ENCODE measurements at regions not wholly inside any gene's neighbourhood (a gene's known extent, or its start where the extent isn't known, plus 50 kb on each side); places are given as distances from the start of the nearest gene placed in this dataset.

DNA sequence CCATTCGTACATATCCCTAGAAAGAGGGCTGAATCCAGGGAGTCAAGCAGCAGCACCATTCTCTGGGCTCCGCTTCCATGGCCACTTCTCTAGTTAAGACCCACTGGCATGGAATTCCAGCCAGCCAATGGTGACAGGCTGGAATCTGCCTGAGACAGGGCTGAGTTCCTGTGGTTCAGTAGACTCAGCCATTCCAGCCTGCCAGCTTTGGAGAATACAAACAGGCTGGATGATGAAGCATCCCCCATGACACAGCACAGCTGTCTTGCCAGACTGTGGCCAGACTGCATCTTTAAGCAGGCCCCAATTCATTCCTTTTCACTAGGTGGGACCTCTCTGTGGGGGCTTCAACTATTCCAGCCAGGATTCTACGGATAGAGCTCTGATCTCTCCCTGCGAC, 329.6 kb downstream of the XPNPEP1 start:
- Histone ChIP-seq H3K4me3 (ENCODE audit: low read depth in 1 of 3, low read length in 3 of 3) (no peak overlapping the region), H3K27ac (ENCODE audit: low read depth in 1 of 2, low read length in 2 of 2) (no peak overlapping the region), H3K4me1 (ENCODE audit: control insufficient read depth in 4 of 4, insufficient read depth in 4 of 4, low read length in 3 of 4) (no peaks in the 10 kb centered on the region), H3K36me3 (ENCODE audit: control insufficient read depth in 4 of 4, insufficient read depth in 3 of 4, low read depth in 1 of 4, low read length in 3 of 4) (no peaks in the 10 kb centered on the region), H3K9me3 (ENCODE audit: control insufficient read depth in 4 of 4, low read length in 3 of 4) (no peaks in the 10 kb centered on the region), H3K9ac (ENCODE audit: low read depth in 1 of 2, low read length in 2 of 2) (no peak overlapping the region), H3K27me3 (ENCODE audit: control insufficient read depth in 4 of 4, insufficient read depth in 4 of 4, low read length in 3 of 4) (no peaks in the 10 kb centered on the region)
- no peak for DNase-seq (ENCODE audit: low spot score)
- WGBS = 64% methylated on average over 4 of the region's 4 CpGs
- TF ChIP-seq GABPA (IDR thresholded peaks at IDR 0.05 in 1 of 2, conservative IDR thresholded peaks at IDR 0.05 in 1 of 2) = no peak
- no peak for TF ChIP-seq JUND (IDR thresholded peaks at IDR 0.05)

DNA sequence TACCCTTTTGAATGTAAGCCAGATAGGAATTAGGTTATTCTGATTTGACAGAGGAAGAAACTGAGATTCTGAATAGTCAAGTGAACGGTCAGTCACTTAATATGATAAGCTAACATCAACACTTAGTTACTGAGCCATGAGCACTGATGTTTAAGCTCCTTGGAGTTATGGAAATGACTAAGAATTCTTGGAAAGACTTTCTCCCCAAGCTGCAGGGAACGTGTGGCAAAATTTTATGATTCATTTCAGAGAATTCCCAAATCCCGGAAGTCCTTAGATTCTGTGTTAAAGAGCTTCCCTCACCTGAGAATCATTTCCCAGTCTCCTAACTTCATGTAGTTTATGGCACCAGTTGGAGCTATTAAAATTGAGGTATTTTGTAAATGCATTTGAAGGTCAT, 330.9 kb downstream of the XPNPEP1 start:
- no peak for TF ChIP-seq RXRA (IDR thresholded peaks at IDR 0.05)
- TF ChIP-seq RAD21 (IDR thresholded peaks at IDR 0.05) = no peak
- TF ChIP-seq, protein P1, sequence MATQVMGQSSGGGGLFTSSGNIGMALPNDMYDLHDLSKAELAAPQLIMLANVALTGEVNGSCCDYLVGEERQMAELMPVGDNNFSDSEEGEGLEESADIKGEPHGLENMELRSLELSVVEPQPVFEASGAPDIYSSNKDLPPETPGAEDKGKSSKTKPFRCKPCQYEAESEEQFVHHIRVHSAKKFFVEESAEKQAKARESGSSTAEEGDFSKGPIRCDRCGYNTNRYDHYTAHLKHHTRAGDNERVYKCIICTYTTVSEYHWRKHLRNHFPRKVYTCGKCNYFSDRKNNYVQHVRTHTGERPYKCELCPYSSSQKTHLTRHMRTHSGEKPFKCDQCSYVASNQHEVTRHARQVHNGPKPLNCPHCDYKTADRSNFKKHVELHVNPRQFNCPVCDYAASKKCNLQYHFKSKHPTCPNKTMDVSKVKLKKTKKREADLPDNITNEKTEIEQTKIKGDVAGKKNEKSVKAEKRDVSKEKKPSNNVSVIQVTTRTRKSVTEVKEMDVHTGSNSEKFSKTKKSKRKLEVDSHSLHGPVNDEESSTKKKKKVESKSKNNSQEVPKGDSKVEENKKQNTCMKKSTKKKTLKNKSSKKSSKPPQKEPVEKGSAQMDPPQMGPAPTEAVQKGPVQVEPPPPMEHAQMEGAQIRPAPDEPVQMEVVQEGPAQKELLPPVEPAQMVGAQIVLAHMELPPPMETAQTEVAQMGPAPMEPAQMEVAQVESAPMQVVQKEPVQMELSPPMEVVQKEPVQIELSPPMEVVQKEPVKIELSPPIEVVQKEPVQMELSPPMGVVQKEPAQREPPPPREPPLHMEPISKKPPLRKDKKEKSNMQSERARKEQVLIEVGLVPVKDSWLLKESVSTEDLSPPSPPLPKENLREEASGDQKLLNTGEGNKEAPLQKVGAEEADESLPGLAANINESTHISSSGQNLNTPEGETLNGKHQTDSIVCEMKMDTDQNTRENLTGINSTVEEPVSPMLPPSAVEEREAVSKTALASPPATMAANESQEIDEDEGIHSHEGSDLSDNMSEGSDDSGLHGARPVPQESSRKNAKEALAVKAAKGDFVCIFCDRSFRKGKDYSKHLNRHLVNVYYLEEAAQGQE (IDR thresholded peaks at IDR 0.05) = no peak
- TF ChIP-seq SP1 (IDR thresholded peaks at IDR 0.05) = no peak
- TF ChIP-seq JUND (IDR thresholded peaks at IDR 0.05) = no peak
- TF ChIP-seq HNF4G (IDR thresholded peaks at IDR 0.05) = no peak
- TF ChIP-seq, protein P2, sequence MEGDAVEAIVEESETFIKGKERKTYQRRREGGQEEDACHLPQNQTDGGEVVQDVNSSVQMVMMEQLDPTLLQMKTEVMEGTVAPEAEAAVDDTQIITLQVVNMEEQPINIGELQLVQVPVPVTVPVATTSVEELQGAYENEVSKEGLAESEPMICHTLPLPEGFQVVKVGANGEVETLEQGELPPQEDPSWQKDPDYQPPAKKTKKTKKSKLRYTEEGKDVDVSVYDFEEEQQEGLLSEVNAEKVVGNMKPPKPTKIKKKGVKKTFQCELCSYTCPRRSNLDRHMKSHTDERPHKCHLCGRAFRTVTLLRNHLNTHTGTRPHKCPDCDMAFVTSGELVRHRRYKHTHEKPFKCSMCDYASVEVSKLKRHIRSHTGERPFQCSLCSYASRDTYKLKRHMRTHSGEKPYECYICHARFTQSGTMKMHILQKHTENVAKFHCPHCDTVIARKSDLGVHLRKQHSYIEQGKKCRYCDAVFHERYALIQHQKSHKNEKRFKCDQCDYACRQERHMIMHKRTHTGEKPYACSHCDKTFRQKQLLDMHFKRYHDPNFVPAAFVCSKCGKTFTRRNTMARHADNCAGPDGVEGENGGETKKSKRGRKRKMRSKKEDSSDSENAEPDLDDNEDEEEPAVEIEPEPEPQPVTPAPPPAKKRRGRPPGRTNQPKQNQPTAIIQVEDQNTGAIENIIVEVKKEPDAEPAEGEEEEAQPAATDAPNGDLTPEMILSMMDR (IDR thresholded peaks at IDR 0.05; ENCODE audit: low read depth, low read length, missing input control) = no peak
- no peak for TF ChIP-seq GABPA (IDR thresholded peaks at IDR 0.05 in 1 of 2, conservative IDR thresholded peaks at IDR 0.05 in 1 of 2)
- Histone ChIP-seq H3K9me3 (ENCODE audit: control insufficient read depth in 4 of 4, low read length in 3 of 4) (no peaks in the 10 kb centered on the region), H3K27ac (ENCODE audit: low read depth in 1 of 2, low read length in 2 of 2) (no peak overlapping the region), H3K4me3 (ENCODE audit: low read depth in 1 of 3, low read length in 3 of 3) (no peak overlapping the region), H3K36me3 (ENCODE audit: control insufficient read depth in 4 of 4, insufficient read depth in 3 of 4, low read depth in 1 of 4, low read length in 3 of 4) (no peaks in the 10 kb centered on the region), H3K4me1 (ENCODE audit: control insufficient read depth in 4 of 4, insufficient read depth in 4 of 4, low read length in 3 of 4) (no peaks in the 10 kb centered on the region), H3K27me3 (ENCODE audit: control insufficient read depth in 4 of 4, insufficient read depth in 4 of 4, low read length in 3 of 4) (no peaks in the 10 kb centered on the region), H3K9ac (ENCODE audit: low read depth in 1 of 2, low read length in 2 of 2) (no peak overlapping the region)
- DNase-seq (ENCODE audit: low spot score) = no peak
- 79% methylated on average over 3 of the region's 3 CpGs for WGBS

DNA sequence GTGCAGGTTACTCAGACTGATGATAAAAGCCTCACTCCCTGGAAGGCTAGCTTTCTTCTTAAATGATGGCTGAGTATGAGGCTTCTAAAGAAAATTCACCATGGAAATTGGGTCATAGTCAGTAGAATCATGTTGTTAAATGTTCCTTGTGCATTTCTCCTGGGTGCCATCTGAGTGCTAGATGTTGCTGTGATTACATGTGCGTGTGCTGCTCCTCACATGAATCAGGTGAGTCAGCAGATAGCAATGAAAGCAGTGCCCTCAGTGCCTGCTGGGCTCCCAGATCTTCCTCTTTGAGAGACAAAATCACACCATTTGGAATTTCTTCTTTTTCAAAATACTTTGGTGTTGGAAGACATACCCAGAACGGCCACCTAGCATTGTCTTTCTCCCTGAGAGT, 331.7 kb downstream of the XPNPEP1 start:
- Histone ChIP-seq H3K27ac (ENCODE audit: low read depth in 1 of 2, low read length in 2 of 2) (no peak overlapping the region), H3K4me3 (ENCODE audit: low read depth in 1 of 3, low read length in 3 of 3) (no peak overlapping the region), H3K4me1 (ENCODE audit: control insufficient read depth in 4 of 4, insufficient read depth in 4 of 4, low read length in 3 of 4) (no peaks in the 10 kb centered on the region), H3K9me3 (ENCODE audit: control insufficient read depth in 4 of 4, low read length in 3 of 4) (no peaks in the 10 kb centered on the region), H3K9ac (ENCODE audit: low read depth in 1 of 2, low read length in 2 of 2) (no peak overlapping the region), H3K27me3 (ENCODE audit: control insufficient read depth in 4 of 4, insufficient read depth in 4 of 4, low read length in 3 of 4) (no peaks in the 10 kb centered on the region), H3K36me3 (ENCODE audit: control insufficient read depth in 4 of 4, insufficient read depth in 3 of 4, low read depth in 1 of 4, low read length in 3 of 4) (no peaks in the 10 kb centered on the region)
- DNase-seq (ENCODE audit: low spot score) = no peak
- TF ChIP-seq FOXA1 (IDR thresholded peaks at IDR 0.05) (no peak), SP1 (IDR thresholded peaks at IDR 0.05) (no peak), FOXA2 (IDR thresholded peaks at IDR 0.05) (no peak), YY1 (IDR thresholded peaks at IDR 0.05) (no peak), HNF4A (conservative IDR thresholded peaks at IDR 0.05) (no peak), EGR1 (IDR thresholded peaks at IDR 0.05; ENCODE audit: low read depth in 2 of 2) (no peak), RXRA (IDR thresholded peaks at IDR 0.05) (no peak)
- TF ChIP-seq, protein P3, sequence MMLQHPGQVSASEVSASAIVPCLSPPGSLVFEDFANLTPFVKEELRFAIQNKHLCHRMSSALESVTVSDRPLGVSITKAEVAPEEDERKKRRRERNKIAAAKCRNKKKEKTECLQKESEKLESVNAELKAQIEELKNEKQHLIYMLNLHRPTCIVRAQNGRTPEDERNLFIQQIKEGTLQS (IDR thresholded peaks at IDR 0.05) = no peak
- TF ChIP-seq, protein P1 (IDR thresholded peaks at IDR 0.05) = no peak
- TF ChIP-seq, protein P2 (IDR thresholded peaks at IDR 0.05; ENCODE audit: low read depth, low read length, missing input control) = no peak
- 65% methylated on average over 2 of the region's 2 CpGs for WGBS

Data from liver (tissue), 8 donors.